H1 (cell line): ENCODE measurements at regions not wholly inside any gene's neighbourhood (a gene's known extent, or its start where the extent isn't known, plus 50 kb on each side); places are given as distances from the start of the nearest gene placed in this dataset.

ENCODE experiments used
- ASH2L ChIP-seq: fragments of 200-600, 300-600 bp; sonication (generic); IDR thresholded peaks from one replicate; pipeline ENCODE4 v1.7.1; 2017; ENCODE audit warnings: low read length
- BCL11A ChIP-seq, 2 experiments: IDR thresholded peaks; one replicate each; pipeline ENCODE4 v1.6.1; 2011; ENCODE audit warnings: low read depth in 2 of 2, low read length in 2 of 2, mild to moderate bottlenecking in 2 of 2
- CEBPB ChIP-seq: IDR thresholded peaks from 2 replicates; pipeline ENCODE4 v1.6.1; 2012; ENCODE audit warnings: low read depth, low read length
- CTCF ChIP-seq, 3 experiments: IDR thresholded peaks; 1 replicate in 2 of 3; 2 replicates in 1 of 3; pipeline versions ENCODE4 v1.5.1 to v1.6.1; 2011; ENCODE audit warnings: low read length in 3 of 3, mild to moderate bottlenecking in 3 of 3, inconsistent platforms in 2 of 3, low read depth in 1 of 3, moderate library complexity in 1 of 3; ENCODE audit not compliant: insufficient read depth in 1 of 3; ENCODE audit errors: control extremely low read depth in 1 of 3
- HDAC2 ChIP-seq, 2 experiments: fragments of 300-600 bp in 1 of 2; sonication (generic) in 1 of 2; IDR thresholded peaks; 2 replicates each; pipeline ENCODE4 v1.6.1; 2011 to 2012; ENCODE audit warnings: low read depth in 2 of 2, low read length in 2 of 2, mild to moderate bottlenecking in 2 of 2, moderate library complexity in 2 of 2, borderline replicate concordance in 1 of 2, inconsistent platforms in 1 of 2
- MAX ChIP-seq: IDR thresholded peaks from 2 replicates; pipeline ENCODE4 v1.6.1; 2012; ENCODE audit warnings: inconsistent platforms
- NRF1 ChIP-seq: IDR thresholded peaks from 2 replicates; pipeline ENCODE4 v1.6.1; 2011; ENCODE audit warnings: mild to moderate bottlenecking, low read depth, low read length, improper control_type of control experiment
- PHF8 ChIP-seq: fragments of 200-600 bp; sonication (generic); conservative IDR thresholded peaks from 2 replicates; pipeline ENCODE4 v1.7.1; 2012; ENCODE audit warnings: low read depth, mild to moderate bottlenecking, inconsistent platforms, low read length, moderate library complexity
- POLR2A ChIP-seq, 2 experiments: IDR thresholded peaks; 1 replicate in 1 of 2; 2 replicates in 1 of 2; pipeline ENCODE4 v1.6.1; 2011; ENCODE audit warnings: low read depth in 2 of 2, low read length in 2 of 2, mild to moderate bottlenecking in 2 of 2; ENCODE audit errors: control extremely low read depth in 1 of 2
- RFX5 ChIP-seq: IDR thresholded peaks from 2 replicates; pipeline ENCODE4 v1.6.1; 2011; ENCODE audit warnings: low read depth, low read length, improper control_type of control experiment, borderline replicate concordance
- SP2 ChIP-seq: IDR thresholded peaks from 2 replicates; pipeline ENCODE4 v1.6.1; 2012; ENCODE audit warnings: mild to moderate bottlenecking, low read length, inconsistent platforms
- TBP ChIP-seq: IDR thresholded peaks from 2 replicates; pipeline ENCODE4 v1.6.1; 2011; ENCODE audit warnings: low read depth, low read length, improper control_type of control experiment

- TF ChIP-seq CTCF (IDR thresholded peaks at IDR 0.05; ENCODE audit: control extremely low read depth in 1 of 3, insufficient read depth in 1 of 3, low read depth in 1 of 3, low read length in 3 of 3): no peak
- no peak for TF ChIP-seq SP2
- no peak for TF ChIP-seq RFX5
- TF ChIP-seq TBP: no peak
- no peak for TF ChIP-seq HDAC2 (IDR thresholded peaks at IDR 0.05; ENCODE audit: borderline replicate concordance in 1 of 2, low read depth in 2 of 2, low read length in 2 of 2)
- no peak for TF ChIP-seq PHF8
- TF ChIP-seq MAX: no peak
- TF ChIP-seq ASH2L: no peak
- no peak for TF ChIP-seq CEBPB
- no peak for TF ChIP-seq NRF1
- TF ChIP-seq BCL11A (IDR thresholded peaks at IDR 0.05; ENCODE audit: low read depth in 2 of 2, low read length in 2 of 2): no peak
- TF ChIP-seq POLR2A (IDR thresholded peaks at IDR 0.05; ENCODE audit: control extremely low read depth in 1 of 2, low read depth in 2 of 2, low read length in 2 of 2): no peak
Measured at GRCh38 chr7:131867461-131867860, 311.0 kb upstream of the PODXL start.
